Osteoblast (primary cell): ENCODE measurements at regions not wholly inside any gene's neighbourhood (a gene's known extent, or its start where the extent isn't known, plus 50 kb on each side); places are given as distances from the start of the nearest gene placed in this dataset.

ENCODE experiments used
- DNase-seq: peaks from one replicate; pipeline ENCODE4 v3.0.0; 2011; ENCODE audit warnings: low spot score, mixed read lengths; ENCODE audit not compliant: insufficient read length; ENCODE audit errors: missing footprints
- H2AFZ ChIP-seq: 2 replicates; pipeline ENCODE4 v1.6.0; 2011; ENCODE audit warnings: mild to moderate bottlenecking, low read length
- H3K27ac ChIP-seq: 2 replicates; pipeline ENCODE4 v1.5.1; 2011; ENCODE audit warnings: mild to moderate bottlenecking, low read depth, low read length, moderate library complexity
- H3K27me3 ChIP-seq: 2 replicates; pipeline ENCODE4 v1.6.0; 2012; ENCODE audit warnings: mild to moderate bottlenecking, control low read depth, inconsistent platforms, low read length, moderate library complexity; ENCODE audit not compliant: insufficient read depth
- H3K36me3 ChIP-seq: 2 replicates; pipeline ENCODE4 v1.5.1; 2011; ENCODE audit warnings: mild to moderate bottlenecking, low read length, control low read depth, moderate library complexity; ENCODE audit not compliant: insufficient read depth
- H3K4me1 ChIP-seq: 2 replicates; pipeline ENCODE4 v1.5.1; 2011; ENCODE audit warnings: mild to moderate bottlenecking, low read length, control low read depth, moderate library complexity; ENCODE audit not compliant: insufficient read depth
- H3K4me2 ChIP-seq: 2 replicates; pipeline ENCODE4 v1.6.0; 2011; ENCODE audit warnings: mild to moderate bottlenecking, low read length; ENCODE audit not compliant: insufficient read depth
- H3K4me3 ChIP-seq: fragments of 200-600 bp; sonication (generic); 3 replicates; pipeline ENCODE4 v1.5.1; 2012; ENCODE audit warnings: mild to moderate bottlenecking, low read length, inconsistent platforms; ENCODE audit not compliant: insufficient read depth
- H3K79me2 ChIP-seq: 2 replicates; pipeline ENCODE4 v1.6.0; 2012; ENCODE audit warnings: mild to moderate bottlenecking, low read length, control low read depth, inconsistent platforms; ENCODE audit not compliant: insufficient read depth
- H3K9me3 ChIP-seq: 2 replicates; pipeline ENCODE4 v1.5.1; 2011; ENCODE audit warnings: low read depth, low read length, control low read depth
- H4K20me1 ChIP-seq: 2 replicates; pipeline ENCODE4 v1.6.0; 2012; ENCODE audit warnings: mild to moderate bottlenecking, low read length, control low read depth; ENCODE audit not compliant: insufficient read depth
- TF ChIP-seq, protein P1 (sequence below): IDR thresholded peaks from 2 replicates; pipeline ENCODE4 v1.5.1; 2011; ENCODE audit warnings: mild to moderate bottlenecking, low read depth, low read length, moderate library complexity; ENCODE audit errors: extremely low read depth

DNA sequence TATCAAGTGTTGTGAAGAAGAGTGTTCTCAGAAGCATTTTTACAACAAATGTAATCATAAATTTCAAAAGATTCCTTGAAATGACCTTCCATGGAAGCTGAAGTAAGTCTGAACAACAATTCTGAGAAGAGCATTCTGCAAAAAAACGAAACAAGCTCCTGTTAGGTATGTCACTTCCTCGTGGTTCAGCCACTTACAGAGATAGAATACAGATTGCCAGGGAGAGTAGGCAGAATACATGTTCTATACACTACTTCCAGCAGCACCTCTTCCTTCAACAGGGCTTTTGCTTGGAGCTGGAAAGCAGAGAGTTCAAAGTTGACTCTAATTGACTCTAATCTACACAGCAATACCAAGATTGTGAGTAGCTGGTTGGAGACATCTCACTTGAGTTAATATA lies 274.5 kb downstream of the ADGRA3 start:
- H3K4me1 ChIP-seq: peaks cover 6% of the 10 kb centered on the region
- no peak overlapping the region for H3K4me3 ChIP-seq
- H3K27ac ChIP-seq: no peak overlapping the region
- H3K27me3 ChIP-seq: no peaks in the 10 kb centered on the region
- no peak for DNase-seq
- no peak overlapping the region for H3K4me2 ChIP-seq
- TF ChIP-seq, protein P1, sequence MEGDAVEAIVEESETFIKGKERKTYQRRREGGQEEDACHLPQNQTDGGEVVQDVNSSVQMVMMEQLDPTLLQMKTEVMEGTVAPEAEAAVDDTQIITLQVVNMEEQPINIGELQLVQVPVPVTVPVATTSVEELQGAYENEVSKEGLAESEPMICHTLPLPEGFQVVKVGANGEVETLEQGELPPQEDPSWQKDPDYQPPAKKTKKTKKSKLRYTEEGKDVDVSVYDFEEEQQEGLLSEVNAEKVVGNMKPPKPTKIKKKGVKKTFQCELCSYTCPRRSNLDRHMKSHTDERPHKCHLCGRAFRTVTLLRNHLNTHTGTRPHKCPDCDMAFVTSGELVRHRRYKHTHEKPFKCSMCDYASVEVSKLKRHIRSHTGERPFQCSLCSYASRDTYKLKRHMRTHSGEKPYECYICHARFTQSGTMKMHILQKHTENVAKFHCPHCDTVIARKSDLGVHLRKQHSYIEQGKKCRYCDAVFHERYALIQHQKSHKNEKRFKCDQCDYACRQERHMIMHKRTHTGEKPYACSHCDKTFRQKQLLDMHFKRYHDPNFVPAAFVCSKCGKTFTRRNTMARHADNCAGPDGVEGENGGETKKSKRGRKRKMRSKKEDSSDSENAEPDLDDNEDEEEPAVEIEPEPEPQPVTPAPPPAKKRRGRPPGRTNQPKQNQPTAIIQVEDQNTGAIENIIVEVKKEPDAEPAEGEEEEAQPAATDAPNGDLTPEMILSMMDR: no peak
- H3K36me3 ChIP-seq: no peaks in the 10 kb centered on the region
- no peaks in the 10 kb centered on the region for H4K20me1 ChIP-seq
- no peaks in the 10 kb centered on the region for H3K79me2 ChIP-seq
- H3K9me3 ChIP-seq: no peaks in the 10 kb centered on the region
- no peak overlapping the region for H2AFZ ChIP-seq

DNA sequence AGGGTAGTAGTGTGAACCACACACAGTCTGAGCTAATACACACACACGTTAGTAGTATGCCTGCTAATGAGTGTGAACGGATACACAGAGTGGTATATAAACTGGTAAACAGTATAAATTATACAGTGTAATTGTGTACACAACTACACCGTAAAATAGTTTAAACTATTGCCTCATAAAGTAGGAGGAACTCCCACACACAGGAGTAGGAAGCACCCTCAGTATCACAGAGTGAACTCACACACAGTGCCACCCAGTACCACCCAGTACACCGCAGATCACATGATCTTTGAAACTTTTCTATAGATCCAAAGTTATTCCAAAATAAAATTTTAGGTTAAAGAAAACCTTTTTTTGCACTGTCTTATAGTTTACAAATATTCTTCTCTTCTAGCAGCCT lies 275.1 kb downstream of the ADGRA3 start:
- H3K4me3 ChIP-seq: no peak overlapping the region
- no peaks in the 10 kb centered on the region for H3K79me2 ChIP-seq
- TF ChIP-seq, protein P1: no peak
- no peaks in the 10 kb centered on the region for H4K20me1 ChIP-seq
- H3K4me2 ChIP-seq: no peak overlapping the region
- peaks cover 6% of the 10 kb centered on the region for H3K4me1 ChIP-seq
- H2AFZ ChIP-seq: no peak overlapping the region
- H3K36me3 ChIP-seq: no peaks in the 10 kb centered on the region
- H3K9me3 ChIP-seq: no peaks in the 10 kb centered on the region
- DNase-seq: no peak
- no peak overlapping the region for H3K27ac ChIP-seq
- H3K27me3 ChIP-seq: no peaks in the 10 kb centered on the region

DNA sequence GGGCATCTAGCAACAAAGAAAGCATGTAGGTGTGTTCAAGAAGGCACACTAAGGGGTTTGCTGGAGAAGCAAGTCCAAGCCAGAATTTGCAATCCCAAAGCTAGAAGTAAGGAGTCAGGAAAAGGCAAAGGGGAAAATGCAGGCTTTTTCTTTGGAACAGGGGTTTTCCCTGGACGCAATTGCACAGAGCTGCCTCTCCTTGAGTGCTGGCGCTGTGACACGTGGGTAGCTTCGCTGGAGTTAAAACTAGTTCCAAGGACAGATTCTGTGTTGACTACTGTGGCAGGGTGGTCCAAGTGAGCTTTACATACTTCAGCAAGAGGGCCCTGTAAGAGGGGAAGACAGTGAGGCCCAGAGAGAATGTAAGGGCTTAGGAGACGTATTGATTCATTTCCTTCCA lies 277.1 kb downstream of the ADGRA3 start:
- no peaks in the 10 kb centered on the region for H3K79me2 ChIP-seq
- H3K9me3 ChIP-seq: no peaks in the 10 kb centered on the region
- peaks cover 6% of the 10 kb centered on the region for H3K4me1 ChIP-seq
- H2AFZ ChIP-seq: no peak overlapping the region
- H3K4me2 ChIP-seq: peak overlapping the region; percentile 74
- no peaks in the 10 kb centered on the region for H3K36me3 ChIP-seq
- no peak overlapping the region for H3K4me3 ChIP-seq
- no peak overlapping the region for H3K27ac ChIP-seq
- TF ChIP-seq, protein P1: peak; percentile 35
- H4K20me1 ChIP-seq: no peaks in the 10 kb centered on the region
- H3K27me3 ChIP-seq: no peaks in the 10 kb centered on the region
- DNase-seq: no peak

DNA sequence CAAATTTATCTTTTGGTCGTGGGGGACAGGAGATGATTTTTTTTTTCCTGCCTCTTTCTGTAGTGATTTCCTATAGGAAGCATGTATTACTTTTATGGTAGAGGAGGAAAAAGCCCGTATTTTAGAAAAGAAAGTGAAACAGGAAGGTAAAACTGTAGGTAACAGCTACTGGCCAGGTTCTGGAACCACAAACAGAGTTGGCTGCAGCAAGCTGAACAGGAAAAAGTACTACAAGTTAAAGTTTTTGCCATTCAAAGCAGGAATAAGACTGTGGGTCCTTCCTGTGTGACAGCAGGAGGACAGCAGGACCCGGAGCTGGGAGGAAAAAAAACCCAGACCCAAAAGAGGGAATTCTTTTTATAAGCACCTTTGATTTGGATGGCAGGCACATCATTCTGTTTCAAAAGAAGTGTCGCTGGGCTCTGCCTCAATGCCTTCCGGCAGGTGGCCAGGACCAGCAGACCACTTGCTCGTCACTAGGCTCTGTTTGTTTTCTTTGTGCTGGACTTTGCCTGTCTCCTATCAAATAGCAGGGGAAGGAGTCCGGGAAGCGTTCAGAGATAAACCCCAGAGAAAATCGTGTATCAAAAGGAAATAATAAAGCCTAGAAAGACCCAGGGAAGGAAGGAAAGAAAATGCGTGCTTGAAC lies 277.9 kb downstream of the ADGRA3 start:
- H3K27me3 ChIP-seq: no peaks in the 10 kb centered on the region
- DNase-seq: no peak
- no peaks in the 10 kb centered on the region for H4K20me1 ChIP-seq
- H3K9me3 ChIP-seq: no peaks in the 10 kb centered on the region
- H3K27ac ChIP-seq: no peak overlapping the region
- H3K79me2 ChIP-seq: no peaks in the 10 kb centered on the region
- H3K36me3 ChIP-seq: no peaks in the 10 kb centered on the region
- H2AFZ ChIP-seq: peak overlapping the region; percentile 82
- TF ChIP-seq, protein P1: no peak
- H3K4me3 ChIP-seq: peak overlapping the region; percentile 57
- H3K4me2 ChIP-seq: peak overlapping the region; percentile 74
- peaks cover 6% of the 10 kb centered on the region for H3K4me1 ChIP-seq
